Mesenchymal stem cell (in vitro differentiated cells and primary cell): ENCODE measurements at regions not wholly inside any gene's neighbourhood (a gene's known extent, or its start where the extent isn't known, plus 50 kb on each side); places are given as distances from the start of the nearest gene placed in this dataset.

ENCODE experiments used
- DNase-seq: peaks from one replicate; pipeline ENCODE4 v3.0.0-alpha.2; 2013
- H2AFZ ChIP-seq: one replicate; pipeline ENCODE4 v1.6.1; 2013; ENCODE audit warnings: low read depth, mild to moderate bottlenecking, control low read depth, inconsistent platforms, low read length, moderate library complexity
- H2AK5ac ChIP-seq: 2 replicates; pipeline ENCODE4 v1.6.1; 2013; ENCODE audit warnings: low read length, moderate library complexity, mild to moderate bottlenecking, inconsistent platforms; ENCODE audit not compliant: severe bottlenecking
- H2BK120ac ChIP-seq: one replicate; pipeline ENCODE4 v1.6.1; 2013; ENCODE audit warnings: low read depth, mild to moderate bottlenecking, inconsistent platforms, low read length, moderate library complexity
- H2BK12ac ChIP-seq, 2 experiments: one replicate each; pipeline ENCODE4 v1.6.1; 2013; ENCODE audit warnings: inconsistent platforms in 2 of 2, low read length in 2 of 2, mild to moderate bottlenecking in 2 of 2, moderate library complexity in 2 of 2, control low read depth in 1 of 2
- H2BK15ac ChIP-seq: one replicate; pipeline ENCODE4 v1.6.1; 2013; ENCODE audit warnings: mild to moderate bottlenecking, low read depth, inconsistent platforms; ENCODE audit not compliant: poor library complexity, severe bottlenecking
- H2BK5ac ChIP-seq: 2 replicates; pipeline ENCODE4 v1.6.1; 2013; ENCODE audit warnings: low read depth, mild to moderate bottlenecking, low read length, control low read depth, inconsistent platforms; ENCODE audit not compliant: poor library complexity, severe bottlenecking
- H3K14ac ChIP-seq, 2 experiments: one replicate each; pipeline ENCODE4 v1.6.1; 2013; ENCODE audit warnings: inconsistent platforms in 2 of 2, low read length in 2 of 2, control low read depth in 1 of 2, mild to moderate bottlenecking in 1 of 2, moderate library complexity in 1 of 2
- H3K18ac ChIP-seq, 2 experiments: one replicate each; pipeline ENCODE4 v1.6.1; 2013; ENCODE audit warnings: inconsistent platforms in 2 of 2, low read length in 2 of 2, control low read depth in 1 of 2, low read depth in 1 of 2, mild to moderate bottlenecking in 1 of 2
- H3K23ac ChIP-seq, 2 experiments: one replicate each; pipeline ENCODE4 v1.6.1; 2013; ENCODE audit warnings: inconsistent platforms in 2 of 2, low read length in 2 of 2, mild to moderate bottlenecking in 2 of 2, moderate library complexity in 2 of 2, control low read depth in 1 of 2
- H3K27ac ChIP-seq: 2 replicates; pipeline ENCODE4 v1.5.1; 2013; ENCODE audit warnings: mild to moderate bottlenecking, moderate library complexity, low read length, control low read depth, inconsistent platforms; ENCODE audit not compliant: poor library complexity, severe bottlenecking
- H3K27me3 ChIP-seq, 2 experiments: 2 replicates each; pipeline versions ENCODE4 v1.6.1 to v1.7.0; 2013; ENCODE audit warnings: low read length in 2 of 2, mild to moderate bottlenecking in 2 of 2, moderate library complexity in 2 of 2, control low read depth in 1 of 2, inconsistent platforms in 1 of 2; ENCODE audit not compliant: control insufficient read depth in 1 of 2, insufficient read depth in 1 of 2
- H3K36me3 ChIP-seq, 2 experiments: 2 replicates each; pipeline versions ENCODE4 v1.6.1 to v1.7.0; 2013; ENCODE audit warnings: low read length in 2 of 2, control low read depth in 1 of 2, inconsistent platforms in 1 of 2, low read depth in 1 of 2, mild to moderate bottlenecking in 1 of 2; ENCODE audit not compliant: insufficient read depth in 2 of 2, control insufficient read depth in 1 of 2
- H3K4ac ChIP-seq, 2 experiments: one replicate each; pipeline ENCODE4 v1.6.1; 2013; ENCODE audit warnings: inconsistent platforms in 2 of 2, low read length in 2 of 2, mild to moderate bottlenecking in 2 of 2, moderate library complexity in 2 of 2, control low read depth in 1 of 2, low read depth in 1 of 2
- H3K4me1 ChIP-seq: 2 replicates; pipeline ENCODE4 v1.6.1; 2013; ENCODE audit warnings: low read depth, low read length, control low read depth; ENCODE audit not compliant: control insufficient read depth, insufficient read depth
- H3K4me2 ChIP-seq: 2 replicates; pipeline ENCODE4 v1.6.1; 2013; ENCODE audit warnings: low read length, mild to moderate bottlenecking, inconsistent platforms; ENCODE audit not compliant: poor library complexity, severe bottlenecking
- H3K4me3 ChIP-seq, 2 experiments: 2 replicates each; pipeline versions ENCODE4 v1.5.1 to v1.7.0; 2013; ENCODE audit warnings: low read length in 2 of 2, mild to moderate bottlenecking in 2 of 2, control low read depth in 1 of 2, low read depth in 1 of 2; ENCODE audit not compliant: insufficient read depth in 1 of 2
- H3K79me1 ChIP-seq: replicated peaks from 2 replicates; pipeline ENCODE4 v1.6.1; 2013; ENCODE audit warnings: mild to moderate bottlenecking, control low read depth, low read length, inconsistent platforms; ENCODE audit not compliant: poor library complexity, severe bottlenecking
- H3K9ac ChIP-seq: 2 replicates; pipeline ENCODE4 v1.7.0; 2013; ENCODE audit warnings: mild to moderate bottlenecking, low read length, moderate library complexity
- H3K9me3 ChIP-seq: 2 replicates; pipeline ENCODE4 v1.7.0; 2013; ENCODE audit warnings: mild to moderate bottlenecking, low read length; ENCODE audit not compliant: control insufficient read depth
- H4K8ac ChIP-seq: one replicate; pipeline ENCODE4 v1.6.1; 2013; ENCODE audit warnings: inconsistent platforms, mild to moderate bottlenecking, low read length, moderate library complexity
- H4K91ac ChIP-seq: one replicate; pipeline ENCODE4 v1.6.1; 2013; ENCODE audit warnings: mild to moderate bottlenecking, low read length, inconsistent platforms
- WGBS: methylation state at CpG from one replicate; pipeline ENCODE4 v1.1.7; 2013; ENCODE audit warnings: mixed read lengths; 5-methylcytosine and 5-hydroxymethylcytosine counted together

DNA sequence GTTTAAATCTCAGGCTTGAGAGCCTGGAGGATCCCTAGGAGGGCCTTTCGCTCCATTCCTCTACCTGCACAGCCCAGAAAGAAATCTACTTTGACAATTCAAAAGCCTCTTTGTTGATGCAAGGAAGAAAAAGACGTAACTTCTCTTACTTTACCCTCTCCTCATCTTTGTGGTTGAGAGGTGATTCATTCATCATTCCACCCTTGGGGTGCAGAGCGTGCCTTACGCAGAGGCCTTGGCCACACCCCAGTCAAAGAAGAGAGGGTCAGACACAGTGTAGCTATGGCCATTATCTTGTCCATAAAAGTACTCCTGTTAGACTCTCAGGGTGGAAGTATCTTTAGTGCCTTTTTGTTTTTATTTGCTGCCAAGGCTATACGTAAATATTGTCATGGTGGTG, 184.0 kb downstream of the IRS2 start:
- Histone ChIP-seq H2AFZ (no peak overlapping the region), H3K23ac (no peak overlapping the region), H3K4me2 (no peak overlapping the region), H3K27me3 (no peaks in the 10 kb centered on the region), H2BK15ac (no peak overlapping the region), H3K9me3 (no peaks in the 10 kb centered on the region), H2BK5ac (no peak overlapping the region), H4K8ac (no peak overlapping the region), H4K91ac (no peak overlapping the region), H3K4me1 (peaks cover 2% of the 10 kb centered on the region), H3K4me3 (no peak overlapping the region), H2BK12ac (no peak overlapping the region), H3K18ac (no peak overlapping the region), H3K14ac (no peak overlapping the region), H3K4ac (no peak overlapping the region), H2BK120ac (no peak overlapping the region), H2AK5ac (no peak overlapping the region), H3K36me3 (no peaks in the 10 kb centered on the region), H3K9ac (no peak overlapping the region), H3K79me1 (no peaks in the 10 kb centered on the region), H3K27ac (no peak overlapping the region)
- DNase-seq, result no peak
- 91% methylated on average over 3 of the region's 5 CpGs for WGBS

- no peaks in the 10 kb centered on the region for H3K9me3 ChIP-seq
Observed at GRCh38 chr13:109599901-109600657, 186.3 kb downstream of the IRS2 start.

DNA sequence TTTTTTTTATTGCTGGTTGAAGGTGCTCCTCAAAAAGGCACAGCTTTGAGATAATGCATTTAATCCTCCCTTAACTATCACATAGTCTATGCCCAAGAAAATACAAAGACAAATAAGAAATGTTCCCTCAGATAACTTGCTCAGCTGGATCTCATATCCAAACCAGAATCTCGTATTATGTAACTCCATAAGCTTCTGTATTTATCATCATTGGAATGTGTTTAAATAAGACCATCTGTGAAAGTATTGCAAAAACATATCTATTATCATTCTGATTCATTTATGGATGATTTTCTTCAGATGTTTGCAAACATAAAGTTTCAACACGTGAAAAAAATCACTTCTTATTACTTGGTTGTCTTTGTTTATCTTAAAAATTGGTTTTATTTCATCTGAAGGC, 190.9 kb downstream of the IRS2 start:
- no peak overlapping the region for H2AK5ac ChIP-seq
- no peak overlapping the region for H4K8ac ChIP-seq
- peaks cover 2% of the 10 kb centered on the region for H3K4me1 ChIP-seq
- no peaks in the 10 kb centered on the region for H3K27me3 ChIP-seq
- H3K27ac ChIP-seq, result no peak overlapping the region
- no peak overlapping the region for H3K9ac ChIP-seq
- H2AFZ ChIP-seq, result no peak overlapping the region
- H3K4ac ChIP-seq, result no peak overlapping the region
- H2BK120ac ChIP-seq, result no peak overlapping the region
- H3K4me2 ChIP-seq, result no peak overlapping the region
- WGBS, result 100% methylated on average over 1 of the region's 2 CpGs
- H3K4me3 ChIP-seq, result no peak overlapping the region
- no peaks in the 10 kb centered on the region for H3K36me3 ChIP-seq
- no peak overlapping the region for H3K14ac ChIP-seq
- H3K9me3 ChIP-seq, result no peaks in the 10 kb centered on the region
- no peak overlapping the region for H2BK15ac ChIP-seq
- no peak overlapping the region for H4K91ac ChIP-seq
- H3K23ac ChIP-seq, result no peak overlapping the region
- H2BK12ac ChIP-seq, result no peak overlapping the region
- DNase-seq, result no peak
- H2BK5ac ChIP-seq, result no peak overlapping the region
- no peak overlapping the region for H3K18ac ChIP-seq
- H3K79me1 ChIP-seq, result no peaks in the 10 kb centered on the region

More at GRCh38 chr13:109599901-109600657, 186.3 kb downstream of the IRS2 start:
- no peaks in the 10 kb centered on the region for H3K79me1 ChIP-seq
- no peak overlapping the region for H3K27ac ChIP-seq
- H3K27me3 ChIP-seq, result no peaks in the 10 kb centered on the region
- no peak overlapping the region for H3K9ac ChIP-seq
- H4K8ac ChIP-seq, result no peak overlapping the region
- no peak overlapping the region for H3K14ac ChIP-seq
- WGBS, result 79% methylated on average over 10 of the region's 11 CpGs
- H2BK15ac ChIP-seq, result no peak overlapping the region
- no peak overlapping the region for H2AK5ac ChIP-seq
- H2BK120ac ChIP-seq, result no peak overlapping the region
- no peak for DNase-seq
- no peak overlapping the region for H2AFZ ChIP-seq
- no peak overlapping the region for H3K4me2 ChIP-seq
- no peak overlapping the region for H3K18ac ChIP-seq
- H2BK12ac ChIP-seq, result no peak overlapping the region
- H3K4ac ChIP-seq, result no peak overlapping the region
- no peaks in the 10 kb centered on the region for H3K36me3 ChIP-seq
- no peak overlapping the region for H4K91ac ChIP-seq
- H3K4me3 ChIP-seq, result no peak overlapping the region
- no peak overlapping the region for H2BK5ac ChIP-seq
- peaks cover 2% of the 10 kb centered on the region for H3K4me1 ChIP-seq
- H3K23ac ChIP-seq, result no peak overlapping the region

DNA sequence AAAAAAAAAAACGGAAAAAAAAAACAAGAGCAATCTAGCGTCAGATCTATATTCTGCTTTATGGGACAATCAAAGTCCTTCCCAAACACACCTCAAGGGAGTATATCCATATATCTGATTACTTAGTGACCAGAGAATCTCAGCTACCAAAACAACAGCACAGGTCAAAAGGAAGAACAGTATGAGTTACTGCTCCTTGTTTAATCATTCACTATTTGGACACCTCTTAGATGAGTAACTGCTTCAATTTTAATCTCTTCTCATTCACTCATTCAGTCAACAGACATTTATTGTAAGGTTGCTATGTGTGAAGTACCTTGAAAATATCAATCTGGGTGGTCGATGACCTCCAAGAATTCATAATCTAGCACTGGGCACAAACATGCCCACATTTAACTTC, 193.2 kb downstream of the IRS2 start:
- Histone ChIP-seq H3K9me3 (no peaks in the 10 kb centered on the region), H3K4me3 (no peak overlapping the region), H2AFZ (no peak overlapping the region), H4K91ac (no peak overlapping the region), H2BK5ac (no peak overlapping the region), H3K27me3 (no peaks in the 10 kb centered on the region), H3K23ac (no peak overlapping the region), H3K79me1 (no peaks in the 10 kb centered on the region), H3K14ac (no peak overlapping the region), H2AK5ac (no peak overlapping the region), H2BK15ac (no peak overlapping the region), H3K4ac (no peak overlapping the region), H3K27ac (no peak overlapping the region), H3K4me1 (no peaks in the 10 kb centered on the region), H3K36me3 (no peaks in the 10 kb centered on the region), H2BK120ac (no peak overlapping the region), H3K9ac (no peak overlapping the region), H2BK12ac (no peak overlapping the region), H4K8ac (no peak overlapping the region), H3K4me2 (no peak overlapping the region), H3K18ac (no peak overlapping the region)
- DNase-seq, result no peak
- 89% methylated on average over 1 of the region's 3 CpGs for whole genome bisulfite sequencing
